Stomach (tissue), 4 donors: ENCODE measurements at regions not wholly inside any gene's neighbourhood (a gene's known extent, or its start where the extent isn't known, plus 50 kb on each side); places are given as distances from the start of the nearest gene placed in this dataset.

Experiments used
- CTCF ChIP-seq, 7 experiments: fragments of 450-650 bp in 4 of 7; fragments of 200-600 bp in 3 of 7; sonication (generic) in 3 of 7; IDR thresholded peaks; one replicate each; pipeline ENCODE4 v1.5.1; 2016 to 2019; ENCODE audit warnings: antibody characterized with exemption in 7 of 7, control low read depth in 2 of 7, mild to moderate bottlenecking in 1 of 7
- EP300 ChIP-seq: sonication (generic); formaldehyde crosslinking; IDR thresholded peaks from one replicate; pipeline ENCODE4 v1.6.1; 2017; ENCODE audit warnings: antibody characterized with exemption
- POLR2A ChIP-seq, 4 donors: fragments of 450-650 bp; IDR thresholded peaks; one replicate each; pipeline ENCODE4 v1.6.1; 2016; ENCODE audit warnings: antibody characterized with exemption in 4 of 4, control low read depth in 2 of 4, mild to moderate bottlenecking in 1 of 4, moderate library complexity in 1 of 4
- POLR2AphosphoS5 ChIP-seq, 3 donors: sonication (generic); formaldehyde crosslinking; IDR thresholded peaks; one replicate each; pipeline ENCODE4 v1.6.1; 2016; ENCODE audit warnings: antibody characterized with exemption in 3 of 3

GRCh38 chr4:140269369-140269768, 104.1 kb upstream of the SCOC start:
- TF ChIP-seq POLR2AphosphoS5 (IDR thresholded peaks at IDR 0.05) (no peak), CTCF (IDR thresholded peaks at IDR 0.05) (no peak), POLR2A (IDR thresholded peaks at IDR 0.05) (no peak), EP300 (no peak)
